ENCODE measurements at regions not wholly inside any gene's neighbourhood (a gene's known extent, or its start where the extent isn't known, plus 50 kb on each side); places are given as distances from the start of the nearest gene placed in this dataset.

GRCh38 chr7:32360127-32360526 lies 130.1 kb downstream of the LSM5 start (continued):
- TF ChIP-seq PKNOX1 (IDR thresholded peaks at IDR 0.05) (no peak), NKRF (conservative IDR thresholded peaks at IDR 0.05) (no peak), RCOR1 (conservative IDR thresholded peaks at IDR 0.05; ENCODE audit: low read depth, low read length) (no peak)

- in situ Hi-C loops (cut with MboI), result loop anchor here (5.0 kb wide), 1 partner anchor 615 kb away; no protein-coding TSS in a partner anchor
- no peaks in the 10 kb centered on the region for H4K20me1 ChIP-seq (ENCODE audit: control insufficient read depth, insufficient read depth)
- BruUV-seq (replicated peaks), result no TSS peak
- H3K9me3 ChIP-seq (replicated peaks; ENCODE audit: control insufficient read depth, insufficient read depth, low read length), result no peaks in the 10 kb centered on the region
- CTCF ChIA-PET, result interaction anchor here (0.8 to 8.0 kb wide), 3 partner anchors 10 to 159 kb away, joined by 3 to 81 read pairs (median 27); no protein-coding TSS in a partner anchor
- no peak for FAIRE-seq
- SMC1A ChIA-PET (ENCODE audit: uncharacterized antibody, unreplicated experiment), result interaction anchor here (0.8 to 3.8 kb wide), 5 partner anchors 9 to 616 kb away, joined by 3 to 17 read pairs (median 5); no protein-coding TSS in a partner anchor
- H3K79me2 ChIP-seq (ENCODE audit: control insufficient read depth, insufficient read depth, low read length), result no peaks in the 10 kb centered on the region
- H3K4me2 ChIP-seq (ENCODE audit: control insufficient read depth, insufficient read depth), result no peak overlapping the region
- no peak overlapping the region for H3K27ac ChIP-seq (ENCODE audit: control insufficient read depth, insufficient read depth)
- RAD21 ChIA-PET (ENCODE audit: unreplicated experiment), result interaction anchor here (1.2 to 1.5 kb wide), 3 partner anchors 10 to 148 kb away, joined by 3 to 5 read pairs (median 4); no protein-coding TSS in a partner anchor
- peak; percentile 33; the same call in 1 of the 2 replicates for TF ChIP-seq SMC3 (IDR thresholded peaks at IDR 0.05; ENCODE audit: borderline replicate concordance, low read length)
- TF ChIP-seq RAD21 (IDR thresholded peaks at IDR 0.05; ENCODE audit: insufficient read depth, low read depth, low read length), result peak; percentile 42
- TF ChIP-seq CTCF (IDR thresholded peaks at IDR 0.05 in 2 of 3, conservative IDR thresholded peaks at IDR 0.05 in 1 of 3; ENCODE audit: control insufficient read depth in 2 of 3, extremely low read depth in 1 of 3, insufficient read depth in 1 of 3, low read depth in 3 of 3, low read length in 3 of 3), result peak in 1 of 3 experiments; percentile 35; a peak in 1 of 6 replicates
- no peak for TF ChIP-seq LARP7 (IDR thresholded peaks at IDR 0.05)
- H3K36me3 ChIP-seq (ENCODE audit: control insufficient read depth in 2 of 2, insufficient read depth in 2 of 2, low read length in 1 of 2), result no peaks in the 10 kb centered on the region
- no peak overlapping the region for H2AFZ ChIP-seq (ENCODE audit: control insufficient read depth, low read depth, low read length)
- no peak overlapping the region for H3K4me3 ChIP-seq
- H3K4me1 ChIP-seq (ENCODE audit: control insufficient read depth, insufficient read depth, low read length), result no peaks in the 10 kb centered on the region
- POLR2A ChIA-PET, result no interaction called here
- ATAC-seq, result peak; percentile 49
- no peak overlapping the region for H3K9ac ChIP-seq (ENCODE audit: control insufficient read depth, insufficient read depth, low read length)
- 0% methylated on average over 8 of the region's 8 CpGs for WGBS (ENCODE audit: insufficient coverage, insufficient replicate concordance, low lambda C conversion rate, missing lambda C conversion rate)
- H3K27me3 ChIP-seq (replicated peaks in 1 of 2; ENCODE audit: control insufficient read depth in 2 of 2, insufficient read depth in 2 of 2, low read length in 1 of 2), result peaks cover 2% of the 10 kb centered on the region in 2 experiments; a peak in 1 of 4 replicates
- DNase-seq (ENCODE audit: low read depth, low spot score), result no peak
- intact Hi-C loops (cut with micrococcal nuclease; ENCODE audit: unreplicated experiment), result no loop called here
Observed at GRCh38 chr7:32357535-32358277, 132.5 kb downstream of the LSM5 start.
